Liver (tissue), 8 donors: ENCODE measurements at regions not wholly inside any gene's neighbourhood (a gene's known extent, or its start where the extent isn't known, plus 50 kb on each side); places are given as distances from the start of the nearest gene placed in this dataset.

Experiments
- DNase-seq: peaks from one replicate; pipeline ENCODE4 v3.0.0-alpha.2; 2017; ENCODE audit warnings: low spot score
- H3K27ac ChIP-seq, 2 donors: one replicate each; pipeline ENCODE4 v1.7.0; 2013; ENCODE audit warnings: inconsistent platforms in 2 of 2, low read length in 2 of 2, control low read depth in 1 of 2, low read depth in 1 of 2, mild to moderate bottlenecking in 1 of 2
- H3K27me3 ChIP-seq, 4 donors: one replicate each; pipeline versions ENCODE4 v1.6.1 to v1.7.0; 2013; ENCODE audit warnings: low read length in 3 of 4, inconsistent platforms in 1 of 4, mild to moderate bottlenecking in 1 of 4, moderate library complexity in 1 of 4; ENCODE audit not compliant: control insufficient read depth in 4 of 4, insufficient read depth in 4 of 4
- H3K36me3 ChIP-seq, 4 donors: one replicate each; pipeline versions ENCODE4 v1.6.1 to v1.7.0; 2013; ENCODE audit warnings: low read length in 3 of 4, mild to moderate bottlenecking in 3 of 4, low read depth in 1 of 4, moderate library complexity in 1 of 4; ENCODE audit not compliant: control insufficient read depth in 4 of 4, insufficient read depth in 3 of 4
- H3K4me1 ChIP-seq, 4 donors: one replicate each; pipeline versions ENCODE4 v1.6.1 to v1.7.0; 2013; ENCODE audit warnings: low read length in 3 of 4, mild to moderate bottlenecking in 3 of 4, moderate library complexity in 1 of 4; ENCODE audit not compliant: control insufficient read depth in 4 of 4, insufficient read depth in 4 of 4
- H3K4me3 ChIP-seq, 3 donors: one replicate each; pipeline versions ENCODE4 v1.6.1 to v1.7.0; 2013; ENCODE audit warnings: low read length in 3 of 3, control low read depth in 1 of 3, low read depth in 1 of 3, mild to moderate bottlenecking in 1 of 3
- H3K9ac ChIP-seq, 2 donors: one replicate each; pipeline ENCODE4 v1.7.0; 2013; ENCODE audit warnings: low read length in 2 of 2, mild to moderate bottlenecking in 2 of 2, moderate library complexity in 2 of 2, control low read depth in 1 of 2, low read depth in 1 of 2
- H3K9me3 ChIP-seq, 4 donors: one replicate each; pipeline versions ENCODE4 v1.6.1 to v1.7.0; 2013; ENCODE audit warnings: low read length in 3 of 4; ENCODE audit not compliant: control insufficient read depth in 4 of 4
- ATF3 ChIP-seq: IDR thresholded peaks from 2 replicates; pipeline ENCODE4 v1.6.1; 2016; ENCODE audit warnings: antibody characterized with exemption
- CTCF ChIP-seq: fragments of 150-350 bp; IDR thresholded peaks from 2 replicates; pipeline ENCODE4 v1.5.1; 2017; ENCODE audit warnings: improper control_type of control experiment, low read depth, low read length; ENCODE audit not compliant: missing input control
- EGR1 ChIP-seq, 2 donors: IDR thresholded peaks; 2 replicates each; pipeline ENCODE4 v1.6.1; 2016 to 2018; ENCODE audit warnings: antibody characterized with exemption in 2 of 2, low read depth in 2 of 2
- FOXA1 ChIP-seq: IDR thresholded peaks from 2 replicates; pipeline ENCODE4 v1.6.1; 2016; ENCODE audit warnings: antibody characterized with exemption
- FOXA2 ChIP-seq: IDR thresholded peaks from 2 replicates; pipeline ENCODE4 v1.6.1; 2016; ENCODE audit warnings: antibody characterized with exemption
- GABPA ChIP-seq, 2 donors: IDR thresholded peaks in 1 of 2; conservative IDR thresholded peaks in 1 of 2; 2 replicates each; pipeline ENCODE4 v1.6.1; 2016; ENCODE audit warnings: antibody characterized with exemption in 2 of 2, mild to moderate bottlenecking in 1 of 2, moderate library complexity in 1 of 2
- HNF4A ChIP-seq, 2 donors: conservative IDR thresholded peaks; 2 replicates each; pipeline ENCODE4 v1.6.1; 2016; ENCODE audit warnings: antibody characterized with exemption in 2 of 2, mild to moderate bottlenecking in 2 of 2
- HNF4G ChIP-seq: IDR thresholded peaks from 2 replicates; pipeline ENCODE4 v1.6.1; 2016; ENCODE audit warnings: antibody characterized with exemption
- JUND ChIP-seq, 2 donors: IDR thresholded peaks; 2 replicates each; pipeline ENCODE4 v1.6.1; 2016; ENCODE audit warnings: antibody characterized with exemption in 2 of 2
- NR2F2 ChIP-seq: IDR thresholded peaks from 2 replicates; pipeline ENCODE4 v1.6.1; 2016; ENCODE audit warnings: antibody characterized with exemption
- RAD21 ChIP-seq, 2 donors: IDR thresholded peaks; 2 replicates each; pipeline ENCODE4 v1.6.1; 2016; ENCODE audit warnings: antibody characterized with exemption in 2 of 2, mild to moderate bottlenecking in 2 of 2
- RXRA ChIP-seq, 2 donors: IDR thresholded peaks; 2 replicates each; pipeline ENCODE4 v1.6.1; 2017 to 2018; ENCODE audit warnings: antibody characterized with exemption in 2 of 2, mild to moderate bottlenecking in 1 of 2
- SP1 ChIP-seq: IDR thresholded peaks from 2 replicates; pipeline ENCODE4 v1.6.1; 2018; ENCODE audit warnings: antibody characterized with exemption, mild to moderate bottlenecking
- TAF1 ChIP-seq: conservative IDR thresholded peaks from 2 replicates; pipeline ENCODE4 v1.6.1; 2016; ENCODE audit warnings: antibody characterized with exemption, mild to moderate bottlenecking
- YY1 ChIP-seq: IDR thresholded peaks from 2 replicates; pipeline ENCODE4 v1.6.1; 2016; ENCODE audit warnings: antibody characterized with exemption, mild to moderate bottlenecking
- ZBTB33 ChIP-seq: IDR thresholded peaks from 2 replicates; pipeline ENCODE4 v1.6.1; 2016; ENCODE audit warnings: antibody characterized with exemption
- WGBS: extraction: QIAGEN DNeasy Blood & Tissue Kit; methylation state at CpG from one replicate; pipeline ENCODE4 v1.1.7; 2013; 5-methylcytosine and 5-hydroxymethylcytosine counted together
- TF ChIP-seq, protein P1 (sequence below): IDR thresholded peaks from 2 replicates; pipeline ENCODE4 v1.6.1; 2016; ENCODE audit warnings: antibody characterized with exemption
- TF ChIP-seq, protein P2 (sequence below): IDR thresholded peaks from 2 replicates; pipeline ENCODE4 v1.6.1; 2016; ENCODE audit warnings: antibody characterized with exemption, mild to moderate bottlenecking
- donor health status: healthy.
- donor health status: healthy.
- donor health status: healthy.
- donor health status: healthy.
- donor health status: healthy.

DNA sequence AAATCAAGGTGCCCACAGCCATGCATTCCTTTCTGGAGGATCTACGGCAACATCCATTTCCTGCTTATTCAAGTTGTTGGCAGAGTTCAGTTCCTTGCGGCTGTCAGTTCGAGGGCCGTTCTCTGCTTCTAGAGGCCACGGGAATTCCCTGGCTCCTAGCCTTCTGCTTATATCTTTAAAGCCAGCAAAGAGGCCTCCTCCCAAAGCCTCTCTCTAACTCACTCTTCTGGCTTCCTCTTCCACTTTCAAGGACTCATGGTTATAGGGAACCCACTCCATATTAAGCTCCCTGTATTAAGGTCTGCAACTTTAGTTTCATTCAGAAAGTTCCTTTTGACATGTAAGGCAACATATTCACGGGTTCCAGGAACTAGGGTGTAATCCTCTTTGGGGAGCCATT, 150.1 kb upstream of the RMP24 start:
- Histone ChIP-seq H3K36me3 (no peaks in the 10 kb centered on the region), H3K27ac (no peak overlapping the region), H3K9ac (no peak overlapping the region), H3K4me3 (no peak overlapping the region), H3K9me3 (no peaks in the 10 kb centered on the region), H3K27me3 (no peaks in the 10 kb centered on the region), H3K4me1 (no peaks in the 10 kb centered on the region)
- WGBS: 81% methylated on average over 6 of the region's 6 CpGs
- TF ChIP-seq YY1: no peak
- TF ChIP-seq FOXA1: no peak
- TF ChIP-seq ATF3: no peak
- no peak for TF ChIP-seq RXRA (IDR thresholded peaks at IDR 0.05)
- TF ChIP-seq GABPA (IDR thresholded peaks at IDR 0.05 in 1 of 2, conservative IDR thresholded peaks at IDR 0.05 in 1 of 2): no peak
- no peak for TF ChIP-seq JUND (IDR thresholded peaks at IDR 0.05)
- no peak for TF ChIP-seq FOXA2
- TF ChIP-seq, protein P1, sequence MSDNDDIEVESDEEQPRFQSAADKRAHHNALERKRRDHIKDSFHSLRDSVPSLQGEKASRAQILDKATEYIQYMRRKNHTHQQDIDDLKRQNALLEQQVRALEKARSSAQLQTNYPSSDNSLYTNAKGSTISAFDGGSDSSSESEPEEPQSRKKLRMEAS: no peak
- no peak for TF ChIP-seq CTCF
- TF ChIP-seq EGR1 (IDR thresholded peaks at IDR 0.05; ENCODE audit: low read depth in 2 of 2): no peak
- TF ChIP-seq ZBTB33: no peak
- TF ChIP-seq SP1: no peak
- no peak for TF ChIP-seq NR2F2
- TF ChIP-seq, protein P2, sequence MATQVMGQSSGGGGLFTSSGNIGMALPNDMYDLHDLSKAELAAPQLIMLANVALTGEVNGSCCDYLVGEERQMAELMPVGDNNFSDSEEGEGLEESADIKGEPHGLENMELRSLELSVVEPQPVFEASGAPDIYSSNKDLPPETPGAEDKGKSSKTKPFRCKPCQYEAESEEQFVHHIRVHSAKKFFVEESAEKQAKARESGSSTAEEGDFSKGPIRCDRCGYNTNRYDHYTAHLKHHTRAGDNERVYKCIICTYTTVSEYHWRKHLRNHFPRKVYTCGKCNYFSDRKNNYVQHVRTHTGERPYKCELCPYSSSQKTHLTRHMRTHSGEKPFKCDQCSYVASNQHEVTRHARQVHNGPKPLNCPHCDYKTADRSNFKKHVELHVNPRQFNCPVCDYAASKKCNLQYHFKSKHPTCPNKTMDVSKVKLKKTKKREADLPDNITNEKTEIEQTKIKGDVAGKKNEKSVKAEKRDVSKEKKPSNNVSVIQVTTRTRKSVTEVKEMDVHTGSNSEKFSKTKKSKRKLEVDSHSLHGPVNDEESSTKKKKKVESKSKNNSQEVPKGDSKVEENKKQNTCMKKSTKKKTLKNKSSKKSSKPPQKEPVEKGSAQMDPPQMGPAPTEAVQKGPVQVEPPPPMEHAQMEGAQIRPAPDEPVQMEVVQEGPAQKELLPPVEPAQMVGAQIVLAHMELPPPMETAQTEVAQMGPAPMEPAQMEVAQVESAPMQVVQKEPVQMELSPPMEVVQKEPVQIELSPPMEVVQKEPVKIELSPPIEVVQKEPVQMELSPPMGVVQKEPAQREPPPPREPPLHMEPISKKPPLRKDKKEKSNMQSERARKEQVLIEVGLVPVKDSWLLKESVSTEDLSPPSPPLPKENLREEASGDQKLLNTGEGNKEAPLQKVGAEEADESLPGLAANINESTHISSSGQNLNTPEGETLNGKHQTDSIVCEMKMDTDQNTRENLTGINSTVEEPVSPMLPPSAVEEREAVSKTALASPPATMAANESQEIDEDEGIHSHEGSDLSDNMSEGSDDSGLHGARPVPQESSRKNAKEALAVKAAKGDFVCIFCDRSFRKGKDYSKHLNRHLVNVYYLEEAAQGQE: no peak
- no peak for TF ChIP-seq HNF4G
- TF ChIP-seq TAF1: no peak
- TF ChIP-seq HNF4A (conservative IDR thresholded peaks at IDR 0.05): no peak
- no peak for TF ChIP-seq RAD21 (IDR thresholded peaks at IDR 0.05)
- DNase-seq: no peak

- no peaks in the 10 kb centered on the region for H3K36me3 ChIP-seq
- H3K27me3 ChIP-seq: no peaks in the 10 kb centered on the region
- H3K9ac ChIP-seq: no peak overlapping the region
- H3K27ac ChIP-seq: no peak overlapping the region
- TF ChIP-seq SP1 (no peak), EGR1 (IDR thresholded peaks at IDR 0.05; ENCODE audit: low read depth in 2 of 2) (no peak)
- no peak overlapping the region for H3K4me3 ChIP-seq
- 71% methylated on average over 1 of the region's 1 CpG for WGBS
- DNase-seq: no peak
- H3K9me3 ChIP-seq: peaks cover 0 to 6% (median 2%) of the 10 kb centered on the region in 4 donors
- no peaks in the 10 kb centered on the region for H3K4me1 ChIP-seq
These were observed 146.0 kb upstream of the RMP24 start for GRCh38 chr18:35826477-35826876.
